PC-3 (cell line): ENCODE measurements at regions not wholly inside any gene's neighbourhood (a gene's known extent, or its start where the extent isn't known, plus 50 kb on each side); places are given as distances from the start of the nearest gene placed in this dataset.
A peak's percentile ranks its signal among the peaks of the same experiment; 100 is the strongest.

ENCODE experiments used
- ATAC-seq: fragments of 200-7000 bp; cut with Tn5 transposase; 2 replicates; pipeline ENCODE4 v1.9.1; 2020; ENCODE audit warnings: mild to moderate bottlenecking, moderate library complexity
- BruUV-seq: library from RNA; stranded (reverse); fragments of 400-500 nt; replicated peaks from 2 replicates; lab custom pipeline; 2021; lab: Mats Ljungman, UMichigan
- CTCF ChIA-PET: fragments of 300-600 bp; sonication (Branson Sonifier 250); formaldehyde crosslinking; loops from one replicate; lab custom pipeline; 2022; ENCODE audit warnings: antibody characterized with exemption; lab: Charles Lee
- POLR2A ChIA-PET: fragments of 300-600 bp; sonication (Branson Sonifier 250); formaldehyde crosslinking; loops from one replicate; lab custom pipeline; 2022; ENCODE audit warnings: antibody characterized with exemption; ENCODE audit not compliant: unreplicated experiment; lab: Charles Lee
- DNase-seq: peaks from one replicate; pipeline ENCODE4 v3.0.0-alpha.2; 2015
- H2AFZ ChIP-seq: fragments of 300-600 bp; sonication (generic); 2 replicates; pipeline ENCODE4 v1.6.0; 2016; ENCODE audit warnings: antibody characterized with exemption, low read length
- H3F3A ChIP-seq: fragments of 300-600 bp; sonication (generic); one replicate; pipeline ENCODE4 v1.6.0; 2017; ENCODE audit warnings: antibody characterized with exemption, low read length, control low read depth, mild to moderate bottlenecking; ENCODE audit not compliant: unreplicated experiment
- H3K27ac ChIP-seq: fragments of 300-600 bp; sonication (generic); 2 replicates; pipeline ENCODE4 v1.5.1; 2016; ENCODE audit warnings: mild to moderate bottlenecking, low read length
- H3K27me3 ChIP-seq: fragments of 300-600 bp; sonication (generic); 2 replicates; pipeline ENCODE4 v1.6.1; 2016; ENCODE audit warnings: low read length, mixed read lengths
- H3K36me3 ChIP-seq: fragments of 300-600 bp; sonication (generic); 2 replicates; pipeline ENCODE4 v1.6.1; 2016; ENCODE audit warnings: low read depth, mixed run types, low read length, mixed read lengths
- H3K4me1 ChIP-seq: fragments of 300-600 bp; sonication (generic); 2 replicates; pipeline ENCODE4 v1.5.1; 2016; ENCODE audit warnings: low read length; ENCODE audit not compliant: insufficient read depth
- H3K4me2 ChIP-seq: fragments of 300-600 bp; sonication (generic); 2 replicates; pipeline ENCODE4 v1.6.0; 2016; ENCODE audit warnings: low read length
- H3K4me3 ChIP-seq: fragments of 300-600 bp; sonication (generic); 2 replicates; pipeline ENCODE4 v1.5.1; 2016; ENCODE audit warnings: mild to moderate bottlenecking, low read length, mixed read lengths
- H3K79me2 ChIP-seq: fragments of 300-600 bp; sonication (generic); 2 replicates; pipeline ENCODE4 v1.6.1; 2017; ENCODE audit warnings: low read length, mixed read lengths
- H3K9ac ChIP-seq: fragments of 300-600 bp; sonication (generic); 2 replicates; pipeline ENCODE4 v1.6.0; 2016; ENCODE audit warnings: mild to moderate bottlenecking, low read length
- H3K9me2 ChIP-seq: fragments of 300-600 bp; sonication (generic); replicated peaks from 2 replicates; pipeline ENCODE4 v1.6.1; 2016; ENCODE audit warnings: mixed run types, low read length, mixed read lengths
- H3K9me3 ChIP-seq: fragments of 300-600 bp; sonication (generic); 2 replicates; pipeline ENCODE4 v1.6.1; 2016; ENCODE audit warnings: low read length, mixed read lengths
- H4K20me1 ChIP-seq: fragments of 300-600 bp; sonication (generic); 2 replicates; pipeline ENCODE4 v1.6.1; 2016; ENCODE audit warnings: low read length, mixed read lengths
- EZH2 ChIP-seq: fragments of 300-600 bp; sonication (generic); IDR thresholded peaks from one replicate; pipeline ENCODE4 v1.6.1; 2017; ENCODE audit warnings: antibody characterized with exemption, mild to moderate bottlenecking, low read length; ENCODE audit not compliant: unreplicated experiment
- EZH2phosphoT487 ChIP-seq: fragments of 300-600 bp; sonication (generic); IDR thresholded peaks from 2 replicates; pipeline ENCODE4 v1.6.1; 2018; ENCODE audit warnings: mild to moderate bottlenecking, antibody characterized with exemption, low read length, borderline replicate concordance
- intact Hi-C: fragments of 100-400 bp; cut with micrococcal nuclease; formaldehyde crosslinking; loops from 2 replicates; pipeline ENCODE4 v1.9.0; 2023
- TF ChIP-seq, protein P1 (sequence below): fragments of 300-600 bp; sonication (generic); conservative IDR thresholded peaks from 2 replicates; pipeline ENCODE4 v1.5.1; 2017; ENCODE audit warnings: antibody characterized with exemption, low read depth, mild to moderate bottlenecking, low read length

- Histone ChIP-seq H3K27me3 (no peaks in the 10 kb centered on the region), H3K4me3 (no peak overlapping the region), H3K36me3 (no peaks in the 10 kb centered on the region), H3K9me3 (no peaks in the 10 kb centered on the region), H3K4me1 (peaks cover 8% of the 10 kb centered on the region), H3K9ac (no peak overlapping the region), H3K79me2 (no peaks in the 10 kb centered on the region), H3K27ac (no peak overlapping the region), H2AFZ (no peak overlapping the region), H3K4me2 (no peak overlapping the region), H3F3A (no peaks in the 10 kb centered on the region), H3K9me2 (no peaks in the 10 kb centered on the region), H4K20me1 (no peaks in the 10 kb centered on the region)
- intact Hi-C loops = no loop called here
- DNase-seq = peak; percentile 6
- ChIA-PET CTCF (no interaction called here), POLR2A (no interaction called here)
- TF ChIP-seq EZH2 (no peak), EZH2phosphoT487 (no peak)
- TF ChIP-seq, protein P1, sequence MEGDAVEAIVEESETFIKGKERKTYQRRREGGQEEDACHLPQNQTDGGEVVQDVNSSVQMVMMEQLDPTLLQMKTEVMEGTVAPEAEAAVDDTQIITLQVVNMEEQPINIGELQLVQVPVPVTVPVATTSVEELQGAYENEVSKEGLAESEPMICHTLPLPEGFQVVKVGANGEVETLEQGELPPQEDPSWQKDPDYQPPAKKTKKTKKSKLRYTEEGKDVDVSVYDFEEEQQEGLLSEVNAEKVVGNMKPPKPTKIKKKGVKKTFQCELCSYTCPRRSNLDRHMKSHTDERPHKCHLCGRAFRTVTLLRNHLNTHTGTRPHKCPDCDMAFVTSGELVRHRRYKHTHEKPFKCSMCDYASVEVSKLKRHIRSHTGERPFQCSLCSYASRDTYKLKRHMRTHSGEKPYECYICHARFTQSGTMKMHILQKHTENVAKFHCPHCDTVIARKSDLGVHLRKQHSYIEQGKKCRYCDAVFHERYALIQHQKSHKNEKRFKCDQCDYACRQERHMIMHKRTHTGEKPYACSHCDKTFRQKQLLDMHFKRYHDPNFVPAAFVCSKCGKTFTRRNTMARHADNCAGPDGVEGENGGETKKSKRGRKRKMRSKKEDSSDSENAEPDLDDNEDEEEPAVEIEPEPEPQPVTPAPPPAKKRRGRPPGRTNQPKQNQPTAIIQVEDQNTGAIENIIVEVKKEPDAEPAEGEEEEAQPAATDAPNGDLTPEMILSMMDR = no peak
- no TSS peak for BruUV-seq
- no peak for ATAC-seq
These were observed 134.9 kb downstream of the RAP2A start for GRCh38 chr13:97568850-97569249.

GRCh38 chr13:97569841-97570240 lies 135.9 kb downstream of the RAP2A start:
- Histone ChIP-seq H3K9me3 (no peaks in the 10 kb centered on the region), H3K27ac (no peak overlapping the region), H3K4me1 (peaks cover 8% of the 10 kb centered on the region), H3K9ac (no peak overlapping the region), H3K79me2 (no peaks in the 10 kb centered on the region), H3K4me2 (no peak overlapping the region), H2AFZ (no peak overlapping the region), H3K27me3 (no peaks in the 10 kb centered on the region), H3K36me3 (no peaks in the 10 kb centered on the region), H3K4me3 (no peak overlapping the region), H3F3A (no peaks in the 10 kb centered on the region), H4K20me1 (no peaks in the 10 kb centered on the region), H3K9me2 (no peaks in the 10 kb centered on the region)
- ChIA-PET CTCF (no interaction called here), POLR2A (no interaction called here)
- TF ChIP-seq EZH2 (no peak), EZH2phosphoT487 (no peak)
- TF ChIP-seq, protein P1 = no peak
- DNase-seq (no peak), ATAC-seq (no peak)
- no TSS peak for BruUV-seq
- intact Hi-C loops = loop anchor here (10.0 kb wide), 2 partner anchors 215 to 555 kb away; no protein-coding TSS in a partner anchor

DNA sequence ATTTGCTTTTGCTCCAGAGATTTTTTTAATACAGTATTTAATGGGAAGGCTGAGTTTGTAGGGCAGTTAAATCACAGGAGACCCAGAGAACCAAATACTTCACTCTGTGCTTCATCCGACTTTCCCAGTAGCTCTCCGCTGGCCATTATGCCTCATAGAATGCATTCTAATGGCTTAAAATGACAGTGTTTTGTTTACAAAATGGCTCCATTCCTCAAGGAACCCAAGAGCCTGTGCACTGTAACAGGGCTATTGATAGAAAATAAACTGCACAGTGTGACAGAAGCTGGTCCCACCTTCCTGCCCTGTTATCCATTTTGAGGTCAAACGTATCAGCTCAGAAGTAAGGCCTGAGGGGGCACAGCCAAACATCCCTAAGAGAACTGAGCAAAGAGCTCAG lies 136.5 kb downstream of the RAP2A start:
- H3K27ac ChIP-seq = no peak overlapping the region
- TF ChIP-seq, protein P1 = no peak
- no peak for TF ChIP-seq EZH2phosphoT487
- TF ChIP-seq EZH2 = no peak
- POLR2A ChIA-PET = no interaction called here

More for the DNA sequence above, 136.5 kb downstream of the RAP2A start:
- Histone ChIP-seq H3K9me3 (no peaks in the 10 kb centered on the region), H3K27me3 (no peaks in the 10 kb centered on the region), H3K4me3 (no peak overlapping the region), H4K20me1 (no peaks in the 10 kb centered on the region), H3K36me3 (no peaks in the 10 kb centered on the region), H3K4me1 (peaks cover 8% of the 10 kb centered on the region), H3K9ac (no peak overlapping the region), H3F3A (no peaks in the 10 kb centered on the region), H3K79me2 (no peaks in the 10 kb centered on the region), H2AFZ (no peak overlapping the region), H3K9me2 (no peaks in the 10 kb centered on the region), H3K4me2 (no peak overlapping the region)
- CTCF ChIA-PET = no interaction called here
- BruUV-seq = no TSS peak
- intact Hi-C loops = loop anchor here (10.0 kb wide), 2 partner anchors 216 to 556 kb away; no protein-coding TSS in a partner anchor
- DNase-seq (no peak), ATAC-seq (no peak)
